ENCODE measurements at regions not wholly inside any gene's neighbourhood (a gene's known extent, or its start where the extent isn't known, plus 50 kb on each side); places are given as distances from the start of the nearest gene placed in this dataset.
A peak's percentile ranks its signal among the peaks of the same experiment; 100 is the strongest.

GRCh38 chr2:181241797-181242196 lies 215.4 kb upstream of the ITGA4 start:
- H3K27me3 Mint-ChIP-seq, result no peaks in the 10 kb centered on the region
- H3K4me1 Mint-ChIP-seq, result peaks cover 5 to 11% (median 5%) of the 10 kb centered on the region in 3 donors
- no peak for DNase-seq
- H3K4me3 Mint-ChIP-seq, result no peak overlapping the region
- H3K36me3 Mint-ChIP-seq, result peaks cover 0 to 5% of the 10 kb centered on the region in 2 donors
- ATAC-seq (ENCODE audit: low read depth in 2 of 2), result peak in 1 of 2 donors; percentile 41
- peaks cover 0 to 2% (median 0%) of the 10 kb centered on the region in 7 donors for H3K9me3 Mint-ChIP-seq
- H3K27ac Mint-ChIP-seq, result peak overlapping the region in 1 of 6 donors; percentile 63

- ATAC-seq (ENCODE audit: low read depth in 2 of 2) (no peak), DNase-seq (no peak)
- no peak overlapping the region for H3K27ac Mint-ChIP-seq
- peaks cover 5 to 7% (median 5%) of the 10 kb centered on the region in 3 donors for H3K4me1 Mint-ChIP-seq
- peaks cover 0 to 1% of the 10 kb centered on the region in 2 donors for H3K36me3 Mint-ChIP-seq
- H3K9me3 Mint-ChIP-seq, result peaks cover 0 to under 1% (median 0%) of the 10 kb centered on the region in 7 donors
- no peak overlapping the region for H3K4me3 Mint-ChIP-seq
- H3K27me3 Mint-ChIP-seq, result no peaks in the 10 kb centered on the region
Measured at GRCh38 chr2:181242262-181242661, 214.9 kb upstream of the ITGA4 start.

GRCh38 chr2:181243319-181243718 lies 213.9 kb upstream of the ITGA4 start:
- Mint-ChIP-seq H3K36me3 (no peaks in the 10 kb centered on the region), H3K4me1 (peaks cover 5 to 6% (median 5%) of the 10 kb centered on the region in 3 donors), H3K9me3 (no peaks in the 10 kb centered on the region), H3K4me3 (no peak overlapping the region), H3K27me3 (no peaks in the 10 kb centered on the region), H3K27ac (no peak overlapping the region)
- DNase-seq (no peak), ATAC-seq (ENCODE audit: low read depth in 2 of 2) (no peak)

GRCh38 chr2:181250691-181251090 lies 206.5 kb upstream of the ITGA4 start:
- Mint-ChIP-seq H3K4me3 (no peak overlapping the region), H3K9me3 (no peaks in the 10 kb centered on the region), H3K27ac (no peak overlapping the region), H3K36me3 (no peaks in the 10 kb centered on the region), H3K27me3 (no peaks in the 10 kb centered on the region), H3K4me1 (no peaks in the 10 kb centered on the region)
- ATAC-seq (ENCODE audit: low read depth in 2 of 2), result no peak
- no peak for DNase-seq

GRCh38 chr2:181252262-181253148 lies 204.7 kb upstream of the ITGA4 start:
- DNase-seq (no peak), ATAC-seq (ENCODE audit: low read depth in 2 of 2) (no peak)
- Mint-ChIP-seq H3K27me3 (no peaks in the 10 kb centered on the region), H3K4me3 (no peak overlapping the region), H3K4me1 (no peaks in the 10 kb centered on the region), H3K36me3 (no peaks in the 10 kb centered on the region), H3K27ac (no peak overlapping the region), H3K9me3 (no peaks in the 10 kb centered on the region)

GRCh38 chr2:181253438-181253837 lies 203.7 kb upstream of the ITGA4 start:
- no peaks in the 10 kb centered on the region for H3K9me3 Mint-ChIP-seq
- H3K4me3 Mint-ChIP-seq, result no peak overlapping the region
- H3K4me1 Mint-ChIP-seq, result no peaks in the 10 kb centered on the region
- DNase-seq (no peak), ATAC-seq (ENCODE audit: low read depth in 2 of 2) (no peak)
- no peaks in the 10 kb centered on the region for H3K27me3 Mint-ChIP-seq
- no peaks in the 10 kb centered on the region for H3K36me3 Mint-ChIP-seq
- no peak overlapping the region for H3K27ac Mint-ChIP-seq

GRCh38 chr2:181255651-181256050 lies 201.5 kb upstream of the ITGA4 start:
- H3K36me3 Mint-ChIP-seq, result no peaks in the 10 kb centered on the region
- DNase-seq, result no peak
- no peak for ATAC-seq (ENCODE audit: low read depth in 2 of 2)

GRCh38 chr2:181258720-181259119 lies 198.5 kb upstream of the ITGA4 start:
- no peaks in the 10 kb centered on the region for H3K4me1 Mint-ChIP-seq
- no peak overlapping the region for H3K4me3 Mint-ChIP-seq
- DNase-seq, result no peak
- ATAC-seq (ENCODE audit: low read depth in 2 of 2), result no peak
- H3K27ac Mint-ChIP-seq, result no peak overlapping the region
- no peaks in the 10 kb centered on the region for H3K36me3 Mint-ChIP-seq
- H3K27me3 Mint-ChIP-seq, result no peaks in the 10 kb centered on the region
- no peaks in the 10 kb centered on the region for H3K9me3 Mint-ChIP-seq

More at GRCh38 chr2:181255651-181256050, 201.5 kb upstream of the ITGA4 start:
- H3K27me3 Mint-ChIP-seq, result no peaks in the 10 kb centered on the region
- H3K27ac Mint-ChIP-seq, result no peak overlapping the region
- H3K4me1 Mint-ChIP-seq, result no peaks in the 10 kb centered on the region
- no peaks in the 10 kb centered on the region for H3K9me3 Mint-ChIP-seq
- H3K4me3 Mint-ChIP-seq, result no peak overlapping the region

- Mint-ChIP-seq H3K9me3 (no peaks in the 10 kb centered on the region), H3K4me3 (no peak overlapping the region), H3K36me3 (no peaks in the 10 kb centered on the region), H3K4me1 (no peaks in the 10 kb centered on the region), H3K27me3 (no peaks in the 10 kb centered on the region), H3K27ac (peak overlapping the region in 2 of 6 donors; percentile 30 to 76)
- no peak for ATAC-seq (ENCODE audit: low read depth in 2 of 2)
- no peak for DNase-seq
Measured at GRCh38 chr2:181262782-181263181, 194.4 kb upstream of the ITGA4 start.

- Mint-ChIP-seq H3K4me1 (no peaks in the 10 kb centered on the region), H3K36me3 (no peaks in the 10 kb centered on the region), H3K4me3 (no peak overlapping the region), H3K27ac (peak overlapping the region in 1 of 6 donors; percentile 18), H3K27me3 (peaks cover 0 to 4% (median 0%) of the 10 kb centered on the region in 3 donors), H3K9me3 (no peaks in the 10 kb centered on the region)
- DNase-seq (no peak), ATAC-seq (ENCODE audit: low read depth in 2 of 2) (no peak)
Measured at GRCh38 chr2:181264001-181264400, 193.2 kb upstream of the ITGA4 start.

GRCh38 chr2:181264441-181264840 lies 192.7 kb upstream of the ITGA4 start:
- Mint-ChIP-seq H3K36me3 (no peaks in the 10 kb centered on the region), H3K27ac (no peak overlapping the region), H3K4me3 (no peak overlapping the region), H3K4me1 (no peaks in the 10 kb centered on the region), H3K9me3 (no peaks in the 10 kb centered on the region), H3K27me3 (peaks cover 0 to 4% (median 0%) of the 10 kb centered on the region in 3 donors)
- DNase-seq (no peak), ATAC-seq (ENCODE audit: low read depth in 2 of 2) (no peak)

- H3K36me3 Mint-ChIP-seq, result no peaks in the 10 kb centered on the region
- no peak for DNase-seq
- peaks cover 0 to 4% (median 0%) of the 10 kb centered on the region in 3 donors for H3K27me3 Mint-ChIP-seq
- no peaks in the 10 kb centered on the region for H3K9me3 Mint-ChIP-seq
- ATAC-seq (ENCODE audit: low read depth in 2 of 2), result no peak
- no peak overlapping the region for H3K4me3 Mint-ChIP-seq
- no peaks in the 10 kb centered on the region for H3K4me1 Mint-ChIP-seq
- no peak overlapping the region for H3K27ac Mint-ChIP-seq
Measured at GRCh38 chr2:181266614-181267013, 190.6 kb upstream of the ITGA4 start.

GRCh38 chr2:181268174-181268867 lies 188.9 kb upstream of the ITGA4 start:
- H3K27ac Mint-ChIP-seq, result no peak overlapping the region
- no peaks in the 10 kb centered on the region for H3K36me3 Mint-ChIP-seq
- H3K9me3 Mint-ChIP-seq, result no peaks in the 10 kb centered on the region
- DNase-seq (no peak), ATAC-seq (ENCODE audit: low read depth in 2 of 2) (no peak)
- H3K4me3 Mint-ChIP-seq, result no peak overlapping the region
- no peaks in the 10 kb centered on the region for H3K4me1 Mint-ChIP-seq
- peaks cover 0 to 4% (median 0%) of the 10 kb centered on the region in 3 donors for H3K27me3 Mint-ChIP-seq

- H3K27ac Mint-ChIP-seq, result no peak overlapping the region
Measured at GRCh38 chr2:181273986-181274385, 183.2 kb upstream of the ITGA4 start.

More at GRCh38 chr2:181273986-181274385, 183.2 kb upstream of the ITGA4 start:
- Mint-ChIP-seq H3K4me3 (no peak overlapping the region), H3K9me3 (no peaks in the 10 kb centered on the region), H3K27me3 (no peaks in the 10 kb centered on the region), H3K4me1 (no peaks in the 10 kb centered on the region), H3K36me3 (no peaks in the 10 kb centered on the region)
- DNase-seq, result no peak
- no peak for ATAC-seq (ENCODE audit: low read depth in 2 of 2)

Data from naive B cell (primary cell).